ENCODE measurements at regions not wholly inside any gene's neighbourhood (a gene's known extent, or its start where the extent isn't known, plus 50 kb on each side); places are given as distances from the start of the nearest gene placed in this dataset.

DNA sequence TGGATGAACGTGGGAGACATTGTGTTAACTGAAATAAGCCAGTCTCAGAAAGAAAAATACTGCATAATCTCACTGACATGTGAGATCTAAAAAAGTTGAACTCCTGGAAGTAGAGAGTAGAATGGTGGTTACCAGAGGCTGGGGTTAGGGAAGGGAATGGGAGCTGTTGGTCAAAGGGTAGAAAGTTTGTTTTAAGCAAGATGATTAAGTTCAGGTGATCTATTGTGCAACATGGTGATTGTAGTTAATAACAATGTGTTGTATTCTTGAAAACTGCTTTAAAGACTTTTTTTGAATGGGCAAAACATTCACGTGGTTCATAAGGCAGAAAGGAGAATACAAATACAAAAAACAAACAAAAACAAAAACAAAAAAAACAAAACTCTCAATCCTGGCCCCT is 460.4 kb upstream of the TBX3 start:
- Mint-ChIP-seq H3K27me3 (ENCODE audit: low read depth) (no peaks in the 10 kb centered on the region), H3K4me1 (peaks cover 21% of the 10 kb centered on the region), H3K27ac (no peak overlapping the region), H3K9me3 (peaks cover 18% of the 10 kb centered on the region), H3K36me3 (peaks cover 13% of the 10 kb centered on the region), H3K4me3 (no peak overlapping the region)
- DNase-seq (ENCODE audit: low spot score in 2 of 2, unreplicated experiment in 2 of 2), result no peak
- TF ChIP-seq, protein P1, sequence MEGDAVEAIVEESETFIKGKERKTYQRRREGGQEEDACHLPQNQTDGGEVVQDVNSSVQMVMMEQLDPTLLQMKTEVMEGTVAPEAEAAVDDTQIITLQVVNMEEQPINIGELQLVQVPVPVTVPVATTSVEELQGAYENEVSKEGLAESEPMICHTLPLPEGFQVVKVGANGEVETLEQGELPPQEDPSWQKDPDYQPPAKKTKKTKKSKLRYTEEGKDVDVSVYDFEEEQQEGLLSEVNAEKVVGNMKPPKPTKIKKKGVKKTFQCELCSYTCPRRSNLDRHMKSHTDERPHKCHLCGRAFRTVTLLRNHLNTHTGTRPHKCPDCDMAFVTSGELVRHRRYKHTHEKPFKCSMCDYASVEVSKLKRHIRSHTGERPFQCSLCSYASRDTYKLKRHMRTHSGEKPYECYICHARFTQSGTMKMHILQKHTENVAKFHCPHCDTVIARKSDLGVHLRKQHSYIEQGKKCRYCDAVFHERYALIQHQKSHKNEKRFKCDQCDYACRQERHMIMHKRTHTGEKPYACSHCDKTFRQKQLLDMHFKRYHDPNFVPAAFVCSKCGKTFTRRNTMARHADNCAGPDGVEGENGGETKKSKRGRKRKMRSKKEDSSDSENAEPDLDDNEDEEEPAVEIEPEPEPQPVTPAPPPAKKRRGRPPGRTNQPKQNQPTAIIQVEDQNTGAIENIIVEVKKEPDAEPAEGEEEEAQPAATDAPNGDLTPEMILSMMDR (IDR thresholded peaks at IDR 0.05; ENCODE audit: unreplicated experiment), result no peak

GRCh38 chr12:115140981-115141655 is 457.1 kb upstream of the TBX3 start:
- Mint-ChIP-seq H3K9me3 (peaks cover 14% of the 10 kb centered on the region), H3K36me3 (peaks cover 13% of the 10 kb centered on the region), H3K4me1 (peaks cover 22% of the 10 kb centered on the region), H3K4me3 (no peak overlapping the region), H3K27ac (no peak overlapping the region), H3K27me3 (ENCODE audit: low read depth) (no peaks in the 10 kb centered on the region)
- TF ChIP-seq, protein P1 (IDR thresholded peaks at IDR 0.05; ENCODE audit: unreplicated experiment), result no peak
- no peak for DNase-seq (ENCODE audit: low spot score in 2 of 2, unreplicated experiment in 2 of 2)

- H3K27ac Mint-ChIP-seq, result no peak overlapping the region
- no peak overlapping the region for H3K4me3 Mint-ChIP-seq
- peaks cover 13% of the 10 kb centered on the region for H3K36me3 Mint-ChIP-seq
- peaks cover 10% of the 10 kb centered on the region for H3K9me3 Mint-ChIP-seq
- H3K4me1 Mint-ChIP-seq, result peaks cover 16% of the 10 kb centered on the region
- no peaks in the 10 kb centered on the region for H3K27me3 Mint-ChIP-seq (ENCODE audit: low read depth)
- TF ChIP-seq, protein P1 (IDR thresholded peaks at IDR 0.05; ENCODE audit: unreplicated experiment), result no peak
- DNase-seq (ENCODE audit: low spot score in 2 of 2, unreplicated experiment in 2 of 2), result no peak
These were observed 454.0 kb upstream of the TBX3 start for GRCh38 chr12:115137812-115138521.

- DNase-seq (ENCODE audit: low spot score in 2 of 2, unreplicated experiment in 2 of 2), result no peak
- no peak overlapping the region for H3K4me3 Mint-ChIP-seq
- H3K27me3 Mint-ChIP-seq (ENCODE audit: low read depth), result no peaks in the 10 kb centered on the region
- H3K9me3 Mint-ChIP-seq, result peaks cover 8% of the 10 kb centered on the region
- H3K4me1 Mint-ChIP-seq, result peaks cover 27% of the 10 kb centered on the region
- H3K27ac Mint-ChIP-seq, result peak overlapping the region; percentile 10
- TF ChIP-seq, protein P1 (IDR thresholded peaks at IDR 0.05; ENCODE audit: unreplicated experiment), result no peak
- peaks cover 16% of the 10 kb centered on the region for H3K36me3 Mint-ChIP-seq
These were observed 451.8 kb upstream of the TBX3 start for GRCh38 chr12:115135800-115136211.

GRCh38 chr12:115134298-115134697 is 450.3 kb upstream of the TBX3 start:
- Mint-ChIP-seq H3K4me3 (no peak overlapping the region), H3K36me3 (peaks cover 16% of the 10 kb centered on the region), H3K4me1 (peaks cover 34% of the 10 kb centered on the region), H3K27ac (no peak overlapping the region), H3K27me3 (ENCODE audit: low read depth) (no peaks in the 10 kb centered on the region), H3K9me3 (peaks cover 12% of the 10 kb centered on the region)
- no peak for DNase-seq (ENCODE audit: low spot score in 2 of 2, unreplicated experiment in 2 of 2)
- TF ChIP-seq, protein P1 (IDR thresholded peaks at IDR 0.05; ENCODE audit: unreplicated experiment), result no peak
